ENCODE measurements at regions not wholly inside any gene's neighbourhood (a gene's known extent, or its start where the extent isn't known, plus 50 kb on each side); places are given as distances from the start of the nearest gene placed in this dataset.

- peaks cover 10% of the 10 kb centered on the region; the same call in 1 of the 2 replicates for H3K9me3 ChIP-seq (ENCODE audit: insufficient read depth, low read length)
- no peak for TF ChIP-seq YY1 (IDR thresholded peaks at IDR 0.05; ENCODE audit: insufficient read depth, insufficient read length)
- no peak for DNase-seq (ENCODE audit: low read depth, low spot score)
- H3K36me3 ChIP-seq (ENCODE audit: insufficient read depth, insufficient read length, low read length), result no peaks in the 10 kb centered on the region
- H3K4me3 ChIP-seq (ENCODE audit: insufficient read length, low read depth), result no peak overlapping the region
- no peak overlapping the region for H3K9ac ChIP-seq (ENCODE audit: insufficient read length, low read depth)
- no peaks in the 10 kb centered on the region for H3K27me3 ChIP-seq (ENCODE audit: insufficient read depth, insufficient read length)
- H3K4me1 ChIP-seq (ENCODE audit: insufficient read depth, insufficient read length), result no peaks in the 10 kb centered on the region
Measured at GRCh38 chr5:108617467-108618435, 129.9 kb upstream of the FER start.

- no peaks in the 10 kb centered on the region for H3K36me3 ChIP-seq (ENCODE audit: insufficient read depth, insufficient read length, low read length)
- H3K9ac ChIP-seq (ENCODE audit: insufficient read length, low read depth), result no peak overlapping the region
- no peak for DNase-seq (ENCODE audit: low read depth, low spot score)
- TF ChIP-seq SUZ12 (IDR thresholded peaks at IDR 0.05; ENCODE audit: extremely low read depth, insufficient read depth, insufficient read length), result no peak
- TF ChIP-seq ZNF274 (IDR thresholded peaks at IDR 0.05; ENCODE audit: low read depth, low read length), result no peak
- TF ChIP-seq YY1 (IDR thresholded peaks at IDR 0.05; ENCODE audit: insufficient read depth, insufficient read length), result no peak
- H3K4me1 ChIP-seq (ENCODE audit: insufficient read depth, insufficient read length), result no peaks in the 10 kb centered on the region
- H3K4me3 ChIP-seq (ENCODE audit: insufficient read length, low read depth), result no peak overlapping the region
- H3K27me3 ChIP-seq (ENCODE audit: insufficient read depth, insufficient read length), result no peaks in the 10 kb centered on the region
- H3K9me3 ChIP-seq (ENCODE audit: insufficient read depth, low read length), result peaks cover 14% of the 10 kb centered on the region; the same call in 1 of the 2 replicates
Measured at GRCh38 chr5:108615216-108615615, 132.5 kb upstream of the FER start.

- TF ChIP-seq YY1 (IDR thresholded peaks at IDR 0.05; ENCODE audit: insufficient read depth, insufficient read length) (no peak), ZNF274 (IDR thresholded peaks at IDR 0.05; ENCODE audit: low read depth, low read length) (no peak), SUZ12 (IDR thresholded peaks at IDR 0.05; ENCODE audit: extremely low read depth, insufficient read depth, insufficient read length) (no peak)
- peaks cover 2% of the 10 kb centered on the region; the same call in 1 of the 2 replicates for H3K9me3 ChIP-seq (ENCODE audit: insufficient read depth, low read length)
- no peaks in the 10 kb centered on the region for H3K27me3 ChIP-seq (ENCODE audit: insufficient read depth, insufficient read length)
- H3K4me1 ChIP-seq (ENCODE audit: insufficient read depth, insufficient read length), result no peaks in the 10 kb centered on the region
- no peak overlapping the region for H3K4me3 ChIP-seq (ENCODE audit: insufficient read length, low read depth)
- DNase-seq (ENCODE audit: low read depth, low spot score), result no peak
- no peaks in the 10 kb centered on the region for H3K36me3 ChIP-seq (ENCODE audit: insufficient read depth, insufficient read length, low read length)
- no peak overlapping the region for H3K9ac ChIP-seq (ENCODE audit: insufficient read length, low read depth)
Measured at GRCh38 chr5:108607421-108607820, 140.3 kb upstream of the FER start.

GRCh38 chr5:108606185-108606584 is 141.5 kb upstream of the FER start:
- Histone ChIP-seq H3K27me3 (ENCODE audit: insufficient read depth, insufficient read length) (no peaks in the 10 kb centered on the region), H3K4me3 (ENCODE audit: insufficient read length, low read depth) (no peak overlapping the region), H3K36me3 (ENCODE audit: insufficient read depth, insufficient read length, low read length) (no peaks in the 10 kb centered on the region), H3K9ac (ENCODE audit: insufficient read length, low read depth) (no peak overlapping the region), H3K4me1 (ENCODE audit: insufficient read depth, insufficient read length) (no peaks in the 10 kb centered on the region), H3K9me3 (ENCODE audit: insufficient read depth, low read length) (no peaks in the 10 kb centered on the region)
- no peak for TF ChIP-seq SUZ12 (IDR thresholded peaks at IDR 0.05; ENCODE audit: extremely low read depth, insufficient read depth, insufficient read length)
- TF ChIP-seq ZNF274 (IDR thresholded peaks at IDR 0.05; ENCODE audit: low read depth, low read length), result no peak
- TF ChIP-seq YY1 (IDR thresholded peaks at IDR 0.05; ENCODE audit: insufficient read depth, insufficient read length), result no peak
- DNase-seq (ENCODE audit: low read depth, low spot score), result no peak

GRCh38 chr5:108602830-108603229 is 144.9 kb upstream of the FER start:
- no peak for DNase-seq (ENCODE audit: low read depth, low spot score)
- Histone ChIP-seq H3K36me3 (ENCODE audit: insufficient read depth, insufficient read length, low read length) (no peaks in the 10 kb centered on the region), H3K4me1 (ENCODE audit: insufficient read depth, insufficient read length) (no peaks in the 10 kb centered on the region), H3K27me3 (ENCODE audit: insufficient read depth, insufficient read length) (no peaks in the 10 kb centered on the region), H3K9me3 (ENCODE audit: insufficient read depth, low read length) (no peaks in the 10 kb centered on the region), H3K9ac (ENCODE audit: insufficient read length, low read depth) (no peak overlapping the region), H3K4me3 (ENCODE audit: insufficient read length, low read depth) (no peak overlapping the region)
- TF ChIP-seq SUZ12 (IDR thresholded peaks at IDR 0.05; ENCODE audit: extremely low read depth, insufficient read depth, insufficient read length) (no peak), ZNF274 (IDR thresholded peaks at IDR 0.05; ENCODE audit: low read depth, low read length) (no peak), YY1 (IDR thresholded peaks at IDR 0.05; ENCODE audit: insufficient read depth, insufficient read length) (no peak)

GRCh38 chr5:108590799-108591198 is 156.9 kb upstream of the FER start:
- Histone ChIP-seq H3K4me3 (ENCODE audit: insufficient read length, low read depth) (no peak overlapping the region), H3K9ac (ENCODE audit: insufficient read length, low read depth) (no peak overlapping the region), H3K4me1 (ENCODE audit: insufficient read depth, insufficient read length) (no peaks in the 10 kb centered on the region), H3K27me3 (ENCODE audit: insufficient read depth, insufficient read length) (no peaks in the 10 kb centered on the region), H3K9me3 (ENCODE audit: insufficient read depth, low read length) (no peaks in the 10 kb centered on the region), H3K36me3 (ENCODE audit: insufficient read depth, insufficient read length, low read length) (no peaks in the 10 kb centered on the region)
- no peak for DNase-seq (ENCODE audit: low read depth, low spot score)
- TF ChIP-seq ZNF274 (IDR thresholded peaks at IDR 0.05; ENCODE audit: low read depth, low read length), result no peak
- no peak for TF ChIP-seq SUZ12 (IDR thresholded peaks at IDR 0.05; ENCODE audit: extremely low read depth, insufficient read depth, insufficient read length)
- TF ChIP-seq YY1 (IDR thresholded peaks at IDR 0.05; ENCODE audit: insufficient read depth, insufficient read length), result no peak

- DNase-seq (ENCODE audit: low read depth, low spot score), result no peak
- TF ChIP-seq SUZ12 (IDR thresholded peaks at IDR 0.05; ENCODE audit: extremely low read depth, insufficient read depth, insufficient read length), result no peak
- no peak for TF ChIP-seq ZNF274 (IDR thresholded peaks at IDR 0.05; ENCODE audit: low read depth, low read length)
- TF ChIP-seq YY1 (IDR thresholded peaks at IDR 0.05; ENCODE audit: insufficient read depth, insufficient read length), result no peak
- no peaks in the 10 kb centered on the region for H3K9me3 ChIP-seq (ENCODE audit: insufficient read depth, low read length)
Measured at GRCh38 chr5:108588323-108588722, 159.4 kb upstream of the FER start.

More at GRCh38 chr5:108588323-108588722, 159.4 kb upstream of the FER start:
- Histone ChIP-seq H3K9ac (ENCODE audit: insufficient read length, low read depth) (no peak overlapping the region), H3K27me3 (ENCODE audit: insufficient read depth, insufficient read length) (no peaks in the 10 kb centered on the region), H3K36me3 (ENCODE audit: insufficient read depth, insufficient read length, low read length) (no peaks in the 10 kb centered on the region), H3K4me3 (ENCODE audit: insufficient read length, low read depth) (no peak overlapping the region), H3K4me1 (ENCODE audit: insufficient read depth, insufficient read length) (no peaks in the 10 kb centered on the region)

Measured in NT2/D1 (cell line).